Left colon (tissue), 2 donors: ENCODE measurements at regions not wholly inside any gene's neighbourhood (a gene's known extent, or its start where the extent isn't known, plus 50 kb on each side); places are given as distances from the start of the nearest gene placed in this dataset.

ENCODE experiments used
- ATAC-seq: fragments of 200-7000 bp; cut with Tn5 transposase; one replicate; pipeline ENCODE4 v1.9.1; 2020; ENCODE audit warnings: mild to moderate bottlenecking, moderate library complexity
- DNase-seq, 2 donors: peaks; one replicate each; pipeline ENCODE4 v3.0.0-alpha.2; 2020
- intact Hi-C, 2 donors: fragments of 100-400 bp; cut with DNase I in 1 of 2; cut with micrococcal nuclease in 1 of 2; formaldehyde crosslinking; loops; one replicate each; pipeline versions ENCODE4 v1.11.2 to v1.14.0; 2022; cut with DNase I, micrococcal nuclease
- donor health status: DM: no; HTN: no; CAD: no.
- donor health status: DM: yes; HTN: yes; CAD: no.

- intact Hi-C loops, result no loop called here
- ATAC-seq (no peak), DNase-seq (no peak)
Measured at GRCh38 chr17:52744179-52744578, 585.7 kb upstream of the CA10 start.

- intact Hi-C loops, result no loop called here
- DNase-seq (no peak), ATAC-seq (no peak)
Measured at GRCh38 chr17:52740006-52740405, 581.5 kb upstream of the CA10 start.

GRCh38 chr17:52738791-52739190, 580.3 kb upstream of the CA10 start:
- ATAC-seq (no peak), DNase-seq (no peak)
- intact Hi-C loops, result no loop called here

GRCh38 chr17:52737071-52737470, 578.6 kb upstream of the CA10 start:
- intact Hi-C loops, result no loop called here
- ATAC-seq, result no peak
- DNase-seq, result no peak

- DNase-seq, result no peak
- ATAC-seq, result no peak
- intact Hi-C loops, result no loop called here
Measured at GRCh38 chr17:52732841-52733240, 574.3 kb upstream of the CA10 start.

GRCh38 chr17:52724578-52724977, 566.1 kb upstream of the CA10 start:
- no peak for ATAC-seq
- intact Hi-C loops, result no loop called here
- DNase-seq, result no peak

GRCh38 chr17:52721910-52722309, 563.4 kb upstream of the CA10 start:
- ATAC-seq (no peak), DNase-seq (no peak)
- intact Hi-C loops, result no loop called here

GRCh38 chr17:52710363-52710901, 551.9 kb upstream of the CA10 start:
- ATAC-seq, result no peak
- DNase-seq, result no peak
- intact Hi-C loops, result no loop called here

GRCh38 chr17:52709724-52710123, 551.2 kb upstream of the CA10 start:
- ATAC-seq (no peak), DNase-seq (no peak)
- intact Hi-C loops, result no loop called here

GRCh38 chr17:52696362-52696761, 537.8 kb upstream of the CA10 start:
- intact Hi-C loops, result no loop called here
- ATAC-seq (no peak), DNase-seq (no peak)

GRCh38 chr17:52686140-52686539, 527.6 kb upstream of the CA10 start:
- ATAC-seq, result no peak
- no peak for DNase-seq
- intact Hi-C loops, result no loop called here

GRCh38 chr17:52681480-52681879, 523.0 kb upstream of the CA10 start:
- ATAC-seq (no peak), DNase-seq (no peak)
- intact Hi-C loops, result no loop called here

GRCh38 chr17:52678211-52678610, 519.7 kb upstream of the CA10 start:
- no peak for DNase-seq
- no peak for ATAC-seq
- intact Hi-C loops, result no loop called here

GRCh38 chr17:52674686-52675085, 516.2 kb upstream of the CA10 start:
- no peak for ATAC-seq
- DNase-seq, result no peak
- intact Hi-C loops, result no loop called here

- ATAC-seq (no peak), DNase-seq (no peak)
- intact Hi-C loops, result no loop called here
Measured at GRCh38 chr17:52673791-52674190, 515.3 kb upstream of the CA10 start.

GRCh38 chr17:52666264-52666663, 507.8 kb upstream of the CA10 start:
- intact Hi-C loops, result no loop called here
- DNase-seq (no peak), ATAC-seq (no peak)

- intact Hi-C loops, result no loop called here
- DNase-seq, result no peak
- no peak for ATAC-seq
Measured at GRCh38 chr17:52660692-52661091, 502.2 kb upstream of the CA10 start.

GRCh38 chr17:52653014-52653413, 494.5 kb upstream of the CA10 start:
- intact Hi-C loops, result no loop called here
- no peak for DNase-seq
- ATAC-seq, result no peak

- ATAC-seq, result peak; percentile 100
- intact Hi-C loops, result no loop called here
Measured at GRCh38 chr17:52648995-52649394, 490.5 kb upstream of the CA10 start.

GRCh38 chr17:52647411-52647810, 488.9 kb upstream of the CA10 start:
- DNase-seq, result no peak
- peak; percentile 73 for ATAC-seq
- intact Hi-C loops, result no loop called here

More at GRCh38 chr17:52648995-52649394, 490.5 kb upstream of the CA10 start:
- peak; percentile 22 to 49 for DNase-seq

- no peak for ATAC-seq
- DNase-seq, result no peak
- intact Hi-C loops, result no loop called here
Measured at GRCh38 chr17:52636443-52636842, 477.9 kb upstream of the CA10 start.

- DNase-seq (no peak), ATAC-seq (no peak)
- intact Hi-C loops, result no loop called here
Measured at GRCh38 chr17:52606590-52606989, 448.1 kb upstream of the CA10 start.
